Suprapubic skin (tissue), 4 donors: ENCODE measurements at regions not wholly inside any gene's neighbourhood (a gene's known extent, or its start where the extent isn't known, plus 50 kb on each side); places are given as distances from the start of the nearest gene placed in this dataset.

Source experiments
- DNase-seq, 2 donors: peaks; one replicate each; pipeline ENCODE4 v3.0.0-alpha.2; 2019; ENCODE audit warnings: low spot score in 2 of 2
- H3K27ac ChIP-seq: fragments of 200-600 bp; sonication (generic); one replicate; pipeline ENCODE4 v1.5.1; 2019
- H3K27me3 ChIP-seq: fragments of 200-600 bp; sonication (generic); one replicate; pipeline ENCODE4 v1.5.1; 2019
- H3K36me3 ChIP-seq: fragments of 200-600 bp; sonication (generic); one replicate; pipeline ENCODE4 v1.5.1; 2019
- H3K4me1 ChIP-seq: fragments of 200-600 bp; sonication (generic); one replicate; pipeline ENCODE4 v1.5.1; 2019
- H3K4me3 ChIP-seq: fragments of 200-600 bp; sonication (generic); one replicate; pipeline ENCODE4 v1.5.1; 2019; ENCODE audit warnings: mild to moderate bottlenecking
- H3K9me3 ChIP-seq: fragments of 200-600 bp; sonication (generic); one replicate; pipeline ENCODE4 v1.5.1; 2019
- CTCF ChIP-seq, 2 donors: fragments of 200-600 bp in 1 of 2; fragments of 450-650 bp in 1 of 2; sonication (generic) in 1 of 2; IDR thresholded peaks; one replicate each; pipeline ENCODE4 v1.5.1; 2016 to 2019; ENCODE audit warnings: antibody characterized with exemption in 2 of 2, mild to moderate bottlenecking in 1 of 2, moderate library complexity in 1 of 2
- EP300 ChIP-seq: sonication (generic); formaldehyde crosslinking; IDR thresholded peaks from one replicate; pipeline ENCODE4 v1.6.1; 2017; ENCODE audit warnings: antibody characterized with exemption
- POLR2A ChIP-seq, 2 donors: fragments of 450-650 bp; IDR thresholded peaks; one replicate each; pipeline ENCODE4 v1.6.1; 2017; ENCODE audit warnings: antibody characterized with exemption in 2 of 2, mild to moderate bottlenecking in 2 of 2, moderate library complexity in 2 of 2
- POLR2AphosphoS5 ChIP-seq, 3 donors: sonication (generic); formaldehyde crosslinking; IDR thresholded peaks; one replicate each; pipeline ENCODE4 v1.6.1; 2017; ENCODE audit warnings: antibody characterized with exemption in 3 of 3
- WGBS: methylation state at CpG from one replicate; pipeline ENCODE4 v1.1.5; 2018; 5-methylcytosine and 5-hydroxymethylcytosine counted together

- Histone ChIP-seq H3K9me3 (no peaks in the 10 kb centered on the region), H3K4me3 (no peak overlapping the region), H3K27ac (no peak overlapping the region), H3K4me1 (no peaks in the 10 kb centered on the region), H3K27me3 (no peaks in the 10 kb centered on the region), H3K36me3 (no peaks in the 10 kb centered on the region)
- no peak for TF ChIP-seq CTCF (IDR thresholded peaks at IDR 0.05)
- no peak for TF ChIP-seq POLR2AphosphoS5 (IDR thresholded peaks at IDR 0.05)
- no peak for TF ChIP-seq POLR2A (IDR thresholded peaks at IDR 0.05)
- no peak for TF ChIP-seq EP300
- no peak for DNase-seq
- 88% methylated on average over 2 of the region's 2 CpGs for WGBS
Measured at GRCh38 chr4:45663628-45664081, 460.2 kb downstream of the GABRG1 start.

DNA sequence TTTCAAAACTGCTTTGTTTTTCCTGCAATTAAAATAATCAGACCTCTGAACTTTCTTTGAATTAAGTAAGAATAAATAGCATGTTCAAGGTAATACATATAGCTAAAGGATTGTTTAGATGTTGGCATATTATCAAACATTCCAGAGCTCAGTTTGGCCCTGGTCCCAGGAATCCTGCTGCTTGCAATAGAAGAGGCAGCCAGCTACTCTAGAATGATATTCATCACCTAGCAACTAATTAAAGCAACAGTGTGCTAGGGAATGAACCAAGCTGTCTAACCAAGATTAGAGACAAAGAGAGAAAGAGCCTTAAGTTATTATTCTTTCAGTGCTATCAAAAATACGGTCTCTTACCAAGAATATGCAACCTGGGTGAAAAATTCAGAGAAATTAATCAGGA is 460.9 kb downstream of the GABRG1 start:
- Histone ChIP-seq H3K4me3 (no peak overlapping the region), H3K36me3 (no peaks in the 10 kb centered on the region), H3K9me3 (no peaks in the 10 kb centered on the region), H3K27me3 (no peaks in the 10 kb centered on the region), H3K27ac (no peak overlapping the region), H3K4me1 (no peaks in the 10 kb centered on the region)
- TF ChIP-seq EP300 (no peak), POLR2AphosphoS5 (IDR thresholded peaks at IDR 0.05) (no peak), CTCF (IDR thresholded peaks at IDR 0.05) (no peak), POLR2A (IDR thresholded peaks at IDR 0.05) (no peak)
- DNase-seq = no peak
- 12% methylated on average over 1 of the region's 1 CpG for WGBS

DNA sequence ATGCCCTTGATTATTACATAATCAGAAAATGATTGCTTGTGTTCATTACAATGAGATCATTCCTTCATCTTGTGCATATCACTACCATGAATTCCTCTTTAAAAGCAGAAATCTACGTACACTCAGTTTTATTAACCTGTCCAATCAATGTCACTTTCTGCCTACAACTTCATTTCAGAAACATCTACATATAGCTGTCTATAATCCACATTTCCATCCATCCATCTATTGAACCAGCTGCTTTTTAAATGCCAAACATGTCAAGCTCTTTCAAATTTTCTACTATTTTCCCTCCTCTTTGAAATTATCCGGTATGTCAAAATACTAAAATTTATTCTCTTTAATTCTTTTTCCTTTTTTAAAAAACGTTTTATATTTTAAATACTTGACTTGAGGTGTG is 462.0 kb downstream of the GABRG1 start:
- Histone ChIP-seq H3K27ac (no peak overlapping the region), H3K9me3 (no peaks in the 10 kb centered on the region), H3K36me3 (no peaks in the 10 kb centered on the region), H3K4me1 (no peaks in the 10 kb centered on the region), H3K27me3 (no peaks in the 10 kb centered on the region), H3K4me3 (no peak overlapping the region)
- TF ChIP-seq CTCF (IDR thresholded peaks at IDR 0.05) (no peak), EP300 (no peak), POLR2AphosphoS5 (IDR thresholded peaks at IDR 0.05) (no peak), POLR2A (IDR thresholded peaks at IDR 0.05) (no peak)
- DNase-seq = no peak
- WGBS = 71% methylated on average over 3 of the region's 3 CpGs

- no peaks in the 10 kb centered on the region for H3K27me3 ChIP-seq
- H3K4me3 ChIP-seq = no peak overlapping the region
- H3K4me1 ChIP-seq = no peaks in the 10 kb centered on the region
- H3K36me3 ChIP-seq = no peaks in the 10 kb centered on the region
- 92% methylated on average over 1 of the region's 1 CpG for WGBS
- H3K27ac ChIP-seq = no peak overlapping the region
- TF ChIP-seq EP300 = no peak
- TF ChIP-seq POLR2AphosphoS5 (IDR thresholded peaks at IDR 0.05) = no peak
- no peak for TF ChIP-seq POLR2A (IDR thresholded peaks at IDR 0.05)
- no peak for TF ChIP-seq CTCF (IDR thresholded peaks at IDR 0.05)
- no peak for DNase-seq
- no peaks in the 10 kb centered on the region for H3K9me3 ChIP-seq
Measured at GRCh38 chr4:45650545-45650944, 473.3 kb downstream of the GABRG1 start.

- no peak for TF ChIP-seq POLR2AphosphoS5 (IDR thresholded peaks at IDR 0.05)
- TF ChIP-seq POLR2A (IDR thresholded peaks at IDR 0.05) = no peak
- no peak for TF ChIP-seq EP300
- no peak for TF ChIP-seq CTCF (IDR thresholded peaks at IDR 0.05)
- H3K4me1 ChIP-seq = no peaks in the 10 kb centered on the region
- no peak overlapping the region for H3K27ac ChIP-seq
- no peaks in the 10 kb centered on the region for H3K27me3 ChIP-seq
- H3K9me3 ChIP-seq = no peaks in the 10 kb centered on the region
- no peak overlapping the region for H3K4me3 ChIP-seq
- H3K36me3 ChIP-seq = no peaks in the 10 kb centered on the region
- DNase-seq = no peak
Measured at GRCh38 chr4:45648846-45649245, 475.0 kb downstream of the GABRG1 start.
